HG02852 (cell line): ENCODE measurements at regions not wholly inside any gene's neighbourhood (a gene's known extent, or its start where the extent isn't known, plus 50 kb on each side); places are given as distances from the start of the nearest gene placed in this dataset.

Source experiments
- ATAC-seq: cut with Tn5 transposase; IDR thresholded peaks from one replicate; pipeline ENCODE4 v1.9.1; 2021; ENCODE audit warnings: mild to moderate bottlenecking, moderate library complexity; ENCODE audit not compliant: unreplicated experiment

DNA sequence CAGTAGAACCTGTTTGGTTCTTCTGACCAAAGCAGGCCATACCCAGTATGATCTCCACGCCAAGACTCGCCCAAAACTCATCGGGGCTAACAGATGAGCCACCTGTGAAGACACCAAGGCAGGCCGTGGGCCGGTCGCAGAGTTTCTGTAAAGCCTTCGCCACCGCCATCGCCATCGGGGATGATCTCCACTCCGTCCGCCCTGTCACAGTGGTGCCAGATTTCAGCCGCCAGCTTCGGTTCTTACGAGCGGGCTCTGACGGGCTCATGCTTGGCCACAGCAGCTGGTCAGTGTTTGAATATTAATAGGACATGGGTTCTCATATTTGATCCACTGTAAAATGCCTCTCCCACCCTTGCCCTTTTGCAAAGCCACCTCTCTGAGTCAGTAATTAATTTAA lies 113.2 kb upstream of the TMEM132D start:
- no peak for ATAC-seq

- ATAC-seq, result no peak
Measured at GRCh38 chr12:130017591-130018449, 114.0 kb upstream of the TMEM132D start.

DNA sequence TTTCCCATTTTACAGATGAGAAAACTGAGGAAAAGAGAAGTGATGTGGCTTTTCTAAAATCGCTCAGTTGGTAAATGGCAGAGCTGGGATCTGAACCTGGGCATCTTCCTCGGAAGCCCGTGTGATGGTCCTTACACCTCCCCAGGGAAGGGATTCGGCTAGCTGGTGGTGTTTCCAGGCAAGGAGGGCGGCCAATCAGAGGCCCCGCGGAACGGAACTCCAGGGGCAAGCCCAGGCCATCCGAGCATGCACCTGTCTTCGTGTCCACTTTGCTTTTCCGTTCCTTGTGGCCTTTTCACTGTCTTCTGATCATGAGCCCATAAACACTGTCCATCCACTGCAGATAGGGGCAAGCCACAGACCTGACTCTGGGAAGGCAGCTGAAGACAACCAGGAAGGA lies 114.8 kb upstream of the TMEM132D start:
- no peak for ATAC-seq

DNA sequence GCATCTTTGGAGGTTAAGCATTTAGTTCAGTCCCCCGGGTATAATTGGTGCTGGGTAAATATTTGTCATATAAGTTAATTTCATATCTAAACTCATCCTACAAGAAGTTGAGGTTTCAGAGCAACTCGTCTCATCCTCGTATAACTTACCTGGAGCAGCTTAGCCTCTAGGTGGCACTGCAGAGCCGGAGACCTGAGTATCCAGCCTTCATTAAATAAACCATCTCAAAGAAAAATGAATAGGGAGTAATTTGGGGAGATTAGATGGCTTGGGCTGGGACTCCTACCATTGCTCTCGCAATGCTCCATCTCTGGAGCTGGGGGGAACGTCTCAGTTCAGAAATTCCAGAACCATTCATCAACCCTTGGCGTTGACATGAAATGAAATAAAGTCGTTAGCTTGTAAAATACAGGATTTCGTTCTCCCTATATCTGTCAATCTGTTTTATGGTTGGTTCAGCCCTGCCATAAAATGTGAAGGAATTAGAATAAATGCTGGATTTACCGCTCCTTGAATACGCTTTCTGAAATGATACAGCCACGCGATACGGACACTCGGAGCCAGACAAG lies 122.9 kb upstream of the TMEM132D start:
- ATAC-seq, result no peak

GRCh38 chr12:130027798-130028197 lies 124.0 kb upstream of the TMEM132D start:
- no peak for ATAC-seq

- no peak for ATAC-seq
Measured at GRCh38 chr12:130029151-130029550, 125.3 kb upstream of the TMEM132D start.

DNA sequence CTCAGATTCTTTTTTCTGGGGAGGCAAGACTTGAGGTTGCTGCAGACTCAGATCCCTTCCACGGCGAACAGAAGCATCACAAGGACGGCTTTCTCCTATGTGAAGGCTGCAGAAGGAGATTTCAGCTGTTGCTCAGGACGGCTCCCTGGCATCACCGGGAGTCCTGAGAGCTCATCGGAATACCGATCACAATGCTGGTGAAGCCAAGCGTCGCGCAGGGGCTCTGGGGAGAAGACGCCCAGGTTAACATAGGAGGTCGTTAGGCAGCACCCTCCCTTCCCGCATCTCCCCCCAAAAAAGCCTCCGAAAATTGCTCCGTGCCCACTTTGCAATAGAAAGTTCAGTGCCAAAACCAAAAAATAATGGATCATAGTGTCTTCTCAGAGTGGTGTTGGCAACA lies 127.2 kb upstream of the TMEM132D start:
- ATAC-seq, result no peak

- peak; percentile 64 for ATAC-seq
Measured at GRCh38 chr12:130031571-130032189, 127.9 kb upstream of the TMEM132D start.

GRCh38 chr12:130041983-130042812 lies 120.1 kb upstream of the FZD10 start:
- ATAC-seq, result no peak

DNA sequence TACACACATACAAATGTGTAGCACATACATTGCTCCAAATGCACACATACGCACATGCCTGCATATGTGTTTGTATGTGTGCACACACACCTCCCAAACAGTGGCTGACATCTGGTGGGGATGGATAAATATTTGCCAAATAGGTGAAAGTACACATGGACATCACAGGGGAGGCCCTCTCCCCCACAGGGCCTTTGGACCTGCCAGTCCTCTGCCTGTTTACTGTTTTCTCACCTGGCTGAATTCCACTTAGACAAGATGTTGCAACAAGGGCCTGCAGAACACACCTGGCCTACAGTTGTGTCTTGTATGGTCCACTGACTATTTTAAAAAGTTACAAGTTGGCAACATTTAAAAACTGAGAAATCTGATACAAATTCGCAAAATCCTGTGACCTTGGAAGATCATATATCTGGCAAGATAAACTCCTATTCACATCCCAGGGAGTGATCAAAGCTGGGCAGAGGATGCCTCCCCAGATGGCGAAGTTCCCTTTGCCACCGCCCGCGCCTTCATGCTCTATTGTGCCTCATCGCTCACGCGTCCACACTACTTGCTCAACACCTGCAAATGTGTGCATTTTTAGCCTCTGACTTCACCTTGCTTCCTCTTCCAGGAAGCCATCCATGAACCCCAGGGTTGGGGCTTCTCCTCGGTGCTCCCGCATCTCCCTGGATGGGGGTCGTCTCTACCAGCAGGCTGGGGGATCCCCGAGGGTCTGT lies 118.4 kb upstream of the FZD10 start:
- ATAC-seq, result no peak

DNA sequence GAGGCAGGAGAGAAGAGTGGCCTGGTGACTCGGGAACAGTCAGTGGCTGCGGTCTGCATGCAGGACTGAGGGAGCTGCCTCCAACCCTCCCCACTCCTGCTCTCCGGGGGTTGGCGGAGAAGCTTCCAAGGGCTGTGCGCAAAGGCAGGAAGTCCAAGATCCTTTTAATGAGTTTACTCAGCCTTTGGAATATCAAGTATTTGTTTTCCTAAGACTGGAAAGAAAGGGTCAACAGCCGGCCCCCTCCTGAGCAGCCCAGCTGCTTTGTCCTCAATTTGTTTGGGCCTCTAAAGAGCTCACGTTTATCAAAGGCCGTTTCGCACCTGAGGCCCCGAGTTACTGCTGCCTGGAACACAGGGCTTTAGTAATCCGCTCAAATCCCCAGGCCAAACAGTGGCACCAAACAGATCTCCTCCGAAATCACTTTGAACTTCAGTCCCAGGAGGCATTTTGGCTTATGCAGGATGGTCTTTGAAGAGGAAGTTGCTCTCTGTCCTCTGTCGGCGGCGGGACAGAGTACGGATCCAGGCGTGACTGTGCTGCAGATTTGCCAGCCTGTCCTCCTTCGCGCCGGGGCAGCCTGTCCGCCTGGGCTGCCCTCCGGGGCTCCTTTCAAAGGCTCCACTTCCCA lies 117.2 kb upstream of the FZD10 start:
- ATAC-seq, result no peak

DNA sequence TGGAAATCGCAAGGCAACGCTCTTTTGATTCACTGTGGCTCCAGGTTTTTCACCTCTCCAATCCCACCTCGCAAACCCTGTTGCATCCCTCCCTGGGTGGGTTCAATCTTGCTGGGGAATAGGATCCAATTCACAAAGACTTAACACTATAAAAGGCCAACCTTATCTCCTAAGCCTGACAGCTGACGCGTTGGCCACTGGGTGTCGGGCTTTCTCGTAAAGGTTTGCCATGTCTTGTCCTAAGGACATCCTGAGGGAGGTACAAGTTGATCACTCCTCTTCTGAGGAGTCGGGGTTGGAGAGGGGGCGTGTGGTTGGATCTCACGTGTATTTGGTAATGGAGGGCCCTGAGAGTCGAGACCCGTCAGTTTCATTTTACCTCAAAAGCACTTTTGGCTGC lies 112.6 kb upstream of the FZD10 start:
- ATAC-seq, result no peak

DNA sequence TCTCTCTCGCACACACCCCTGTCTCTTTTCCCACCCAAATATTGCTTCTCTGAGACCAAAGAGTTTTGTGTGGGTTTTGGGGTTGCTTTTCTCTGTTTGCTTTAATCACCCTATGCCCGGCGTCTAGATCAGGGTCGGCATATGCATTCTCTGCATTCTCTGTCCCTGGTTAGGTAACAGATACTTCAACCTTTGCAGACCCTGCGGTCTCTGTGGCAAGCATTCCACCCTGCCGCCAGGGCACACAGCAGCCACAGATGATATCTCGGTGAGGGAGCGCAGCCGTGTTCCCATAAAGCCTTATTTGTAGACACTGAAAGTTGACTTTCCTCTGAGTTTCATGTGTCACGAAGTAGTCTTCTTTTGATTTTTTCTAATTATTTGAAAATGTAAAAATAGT lies 110.4 kb upstream of the FZD10 start:
- ATAC-seq, result no peak

GRCh38 chr12:130053651-130054069 lies 108.6 kb upstream of the FZD10 start:
- ATAC-seq, result no peak

GRCh38 chr12:130054803-130055202 lies 107.5 kb upstream of the FZD10 start:
- ATAC-seq, result no peak

GRCh38 chr12:130058926-130059472 lies 103.3 kb upstream of the FZD10 start:
- ATAC-seq, result no peak

GRCh38 chr12:130063866-130064265 lies 98.4 kb upstream of the FZD10 start:
- ATAC-seq, result no peak

- ATAC-seq, result no peak
Measured at GRCh38 chr12:130064999-130065398, 97.3 kb upstream of the FZD10 start.

- ATAC-seq, result no peak
Measured at GRCh38 chr12:130066742-130067141, 95.5 kb upstream of the FZD10 start.

GRCh38 chr12:130068741-130069140 lies 93.5 kb upstream of the FZD10 start:
- no peak for ATAC-seq
